HFFc6 (cell line): ENCODE measurements at regions not wholly inside any gene's neighbourhood (a gene's known extent, or its start where the extent isn't known, plus 50 kb on each side); places are given as distances from the start of the nearest gene placed in this dataset.

Experiments used
- DNase-seq: peaks from one replicate; pipeline ENCODE4 v3.0.0-alpha.2; 2018
- H3K27ac Mint-ChIP-seq: 2 replicates; pipeline ENCODE4 v1.8.0; 2020; ENCODE audit warnings: mild to moderate bottlenecking, mixed read lengths
- H3K27me3 Mint-ChIP-seq: 2 replicates; pipeline ENCODE4 v1.8.0; 2021; ENCODE audit warnings: mild to moderate bottlenecking, moderate library complexity, mixed read lengths; ENCODE audit not compliant: insufficient read depth
- H3K36me3 Mint-ChIP-seq: 2 replicates; pipeline ENCODE4 v1.8.0; 2021; ENCODE audit warnings: low read depth, mixed read lengths
- H3K4me1 Mint-ChIP-seq: 2 replicates; pipeline ENCODE4 v1.8.0; 2020; ENCODE audit warnings: low read depth, mixed read lengths
- H3K4me3 Mint-ChIP-seq: 2 replicates; pipeline ENCODE4 v1.8.0; 2020; ENCODE audit warnings: mild to moderate bottlenecking, moderate library complexity, mixed read lengths
- H3K9me3 Mint-ChIP-seq: 2 replicates; pipeline ENCODE4 v1.8.0; 2020; ENCODE audit warnings: mild to moderate bottlenecking, mixed read lengths
- CTCF ChIP-seq: fragments of 200-600 bp; sonication (generic); IDR thresholded peaks from 2 replicates; pipeline ENCODE4 v1.5.0; 2021; ENCODE audit warnings: antibody characterized with exemption, mild to moderate bottlenecking

DNA sequence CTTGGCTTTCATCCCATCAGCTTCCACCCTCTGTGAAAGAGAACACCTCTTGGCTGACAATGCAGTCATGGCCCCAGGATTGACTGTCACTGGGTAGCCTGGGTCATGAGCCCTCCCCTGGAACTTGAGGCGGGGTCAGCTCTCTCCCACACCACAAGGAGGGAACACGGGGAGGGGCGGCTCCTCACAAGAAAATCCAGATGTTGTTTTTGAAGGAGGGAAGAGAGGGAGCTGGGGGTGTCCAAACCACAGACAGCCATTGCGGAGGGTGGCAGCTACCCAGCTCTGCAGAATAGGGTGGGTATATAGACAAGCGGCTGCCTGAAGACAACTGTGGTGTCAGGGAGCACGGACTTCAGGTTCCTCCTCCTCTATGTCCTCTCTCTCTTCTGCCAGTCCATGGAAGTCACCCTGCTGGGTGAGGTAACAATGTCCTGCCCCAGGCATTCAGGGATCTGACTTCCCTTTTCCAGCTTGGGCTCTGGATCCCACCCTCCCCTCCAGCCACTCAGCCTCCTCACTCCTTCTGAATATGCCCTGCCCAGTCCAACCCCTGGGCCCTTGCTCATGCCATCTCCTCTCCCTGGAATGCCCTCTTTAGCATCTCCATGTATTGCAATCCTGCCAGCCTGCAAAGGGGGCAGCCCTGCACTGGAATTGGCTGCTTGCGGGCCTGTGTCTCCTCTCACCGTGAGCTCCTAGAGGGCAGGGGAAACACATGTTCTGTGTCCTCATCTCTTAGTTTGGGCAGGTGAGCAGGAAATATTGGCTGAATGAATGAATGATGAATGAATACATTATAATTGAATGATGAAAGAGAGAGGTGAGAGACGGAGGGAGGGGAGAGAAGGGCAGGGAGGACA, 60.9 kb upstream of the RUNX3 start:
- peaks cover 4% of the 10 kb centered on the region; the same call in 1 of the 2 replicates for H3K9me3 Mint-ChIP-seq
- TF ChIP-seq CTCF: no peak
- H3K27me3 Mint-ChIP-seq: peaks cover 51% of the 10 kb centered on the region
- peaks cover 5% of the 10 kb centered on the region; the same call in 1 of the 2 replicates for H3K36me3 Mint-ChIP-seq
- no peaks in the 10 kb centered on the region for H3K4me1 Mint-ChIP-seq
- no peak overlapping the region for H3K27ac Mint-ChIP-seq
- DNase-seq: no peak
- H3K4me3 Mint-ChIP-seq: no peak overlapping the region

GRCh38 chr1:24990136-24990535, 60.1 kb upstream of the RUNX3 start:
- H3K27ac Mint-ChIP-seq: no peak overlapping the region
- peaks cover 5% of the 10 kb centered on the region; the same call in 1 of the 2 replicates for H3K36me3 Mint-ChIP-seq
- H3K4me3 Mint-ChIP-seq: no peak overlapping the region
- H3K27me3 Mint-ChIP-seq: peaks cover 59% of the 10 kb centered on the region
- DNase-seq: no peak
- no peaks in the 10 kb centered on the region for H3K4me1 Mint-ChIP-seq
- TF ChIP-seq CTCF: no peak
- peaks cover 4% of the 10 kb centered on the region; the same call in 1 of the 2 replicates for H3K9me3 Mint-ChIP-seq

GRCh38 chr1:24989082-24989481, 59.0 kb upstream of the RUNX3 start:
- H3K9me3 Mint-ChIP-seq: peaks cover 4% of the 10 kb centered on the region; the same call in 1 of the 2 replicates
- H3K4me3 Mint-ChIP-seq: no peak overlapping the region
- H3K36me3 Mint-ChIP-seq: peaks cover 5% of the 10 kb centered on the region; the same call in 1 of the 2 replicates
- H3K27me3 Mint-ChIP-seq: peaks cover 51% of the 10 kb centered on the region
- no peaks in the 10 kb centered on the region for H3K4me1 Mint-ChIP-seq
- no peak overlapping the region for H3K27ac Mint-ChIP-seq
- DNase-seq: no peak
- no peak for TF ChIP-seq CTCF

- peaks cover 5% of the 10 kb centered on the region; the same call in 1 of the 2 replicates for H3K36me3 Mint-ChIP-seq
- no peak for DNase-seq
- H3K4me3 Mint-ChIP-seq: no peak overlapping the region
- peaks cover 53% of the 10 kb centered on the region for H3K27me3 Mint-ChIP-seq
- no peak for TF ChIP-seq CTCF
- H3K4me1 Mint-ChIP-seq: no peaks in the 10 kb centered on the region
- no peak overlapping the region for H3K27ac Mint-ChIP-seq
- H3K9me3 Mint-ChIP-seq: peaks cover 4% of the 10 kb centered on the region; the same call in 1 of the 2 replicates
Measured at GRCh38 chr1:24988558-24988912, 58.5 kb upstream of the RUNX3 start.

DNA sequence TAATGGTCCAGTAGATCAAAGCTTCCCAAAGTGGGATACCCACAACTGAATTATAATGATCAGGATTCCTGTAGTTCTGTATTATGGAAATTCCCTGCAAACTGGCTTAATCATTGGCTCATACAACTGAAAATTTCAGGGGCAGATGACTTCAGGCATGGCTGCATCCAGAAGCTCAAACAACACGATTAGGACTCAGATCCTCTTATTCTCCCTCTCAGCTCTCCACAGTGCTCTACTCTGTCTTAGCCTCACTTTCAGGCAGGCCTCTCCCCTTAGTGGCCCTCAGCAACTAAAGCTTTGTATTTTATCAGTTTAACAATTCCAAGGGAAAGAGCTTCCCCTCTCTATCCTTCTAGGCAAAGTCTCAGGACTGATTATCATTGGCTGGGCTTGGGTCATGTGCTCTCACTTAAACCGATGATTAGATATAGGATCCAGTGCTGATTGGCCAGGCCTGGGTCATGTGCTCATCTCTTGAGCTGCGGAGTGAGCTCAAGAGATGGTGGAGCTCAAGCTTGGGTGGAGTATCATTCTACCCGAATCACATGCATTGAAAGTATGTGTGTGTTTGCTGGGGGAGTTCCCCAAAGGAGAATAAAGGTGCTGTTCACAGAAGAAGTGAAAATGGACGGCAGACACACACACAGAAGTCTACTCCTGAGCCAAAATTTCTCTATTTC, 57.9 kb upstream of the RUNX3 start:
- Mint-ChIP-seq H3K36me3 (peaks cover 5% of the 10 kb centered on the region; the same call in 1 of the 2 replicates), H3K4me3 (no peak overlapping the region)

More for the DNA sequence above, 57.9 kb upstream of the RUNX3 start:
- Mint-ChIP-seq H3K9me3 (peaks cover 4% of the 10 kb centered on the region; the same call in 1 of the 2 replicates), H3K27me3 (peaks cover 53% of the 10 kb centered on the region), H3K27ac (no peak overlapping the region), H3K4me1 (no peaks in the 10 kb centered on the region)
- no peak for TF ChIP-seq CTCF
- no peak for DNase-seq
